ENCODE measurements at regions not wholly inside any gene's neighbourhood (a gene's known extent, or its start where the extent isn't known, plus 50 kb on each side); places are given as distances from the start of the nearest gene placed in this dataset.

DNA sequence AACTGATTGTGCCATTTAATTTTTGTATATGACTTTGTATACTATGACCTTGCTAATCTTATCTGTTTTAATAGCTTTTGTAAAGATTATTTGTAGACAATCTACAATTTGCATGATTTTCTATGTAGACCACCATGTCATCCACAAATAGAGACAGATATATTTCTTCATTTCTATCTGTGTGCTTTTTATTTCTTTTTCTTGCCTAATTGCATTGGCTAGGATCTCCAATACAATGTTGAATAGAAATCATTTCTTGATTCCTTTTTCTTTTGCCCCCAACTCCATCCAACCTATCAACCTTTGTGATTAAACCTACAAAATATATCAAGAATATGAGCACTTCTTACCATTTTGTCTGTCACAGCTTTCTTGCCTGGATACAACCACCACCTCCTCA, 232.6 kb upstream of the POU3F1 start:
- no peaks in the 10 kb centered on the region for H4K20me1 ChIP-seq (ENCODE audit: low read depth, low read length)
- H3K27me3 ChIP-seq (ENCODE audit: low read length), result no peaks in the 10 kb centered on the region
- H3K4me2 ChIP-seq (ENCODE audit: low read depth, low read length, poor library complexity, severe bottlenecking), result no peak overlapping the region
- H2AFZ ChIP-seq (ENCODE audit: low read depth, low read length, severe bottlenecking), result no peak overlapping the region
- no peaks in the 10 kb centered on the region for H3K36me3 ChIP-seq (ENCODE audit: low read length)
- TF ChIP-seq EZH2phosphoT487 (conservative IDR thresholded peaks at IDR 0.05; ENCODE audit: low read length) (no peak), CTCF (IDR thresholded peaks at IDR 0.05; ENCODE audit: insufficient read depth, low read length, poor library complexity, severe bottlenecking) (no peak)
- H3K4me3 ChIP-seq (ENCODE audit: insufficient read depth, low read length, poor library complexity, severe bottlenecking), result no peak overlapping the region
- peaks cover 12% of the 10 kb centered on the region; the same call in 1 of the 2 replicates for H3K9me3 ChIP-seq (ENCODE audit: insufficient read depth, low read length)
- no peaks in the 10 kb centered on the region for H3F3A ChIP-seq (ENCODE audit: insufficient read depth)
- H3K79me2 ChIP-seq (ENCODE audit: insufficient read depth, low read length), result no peaks in the 10 kb centered on the region
- no peak overlapping the region for H3K27ac ChIP-seq (ENCODE audit: low read depth, low read length)
- no peak overlapping the region for H3K9ac ChIP-seq (ENCODE audit: low read length)
- no peaks in the 10 kb centered on the region for H3K9me2 ChIP-seq (replicated peaks; ENCODE audit: insufficient read depth, low read length)

DNA sequence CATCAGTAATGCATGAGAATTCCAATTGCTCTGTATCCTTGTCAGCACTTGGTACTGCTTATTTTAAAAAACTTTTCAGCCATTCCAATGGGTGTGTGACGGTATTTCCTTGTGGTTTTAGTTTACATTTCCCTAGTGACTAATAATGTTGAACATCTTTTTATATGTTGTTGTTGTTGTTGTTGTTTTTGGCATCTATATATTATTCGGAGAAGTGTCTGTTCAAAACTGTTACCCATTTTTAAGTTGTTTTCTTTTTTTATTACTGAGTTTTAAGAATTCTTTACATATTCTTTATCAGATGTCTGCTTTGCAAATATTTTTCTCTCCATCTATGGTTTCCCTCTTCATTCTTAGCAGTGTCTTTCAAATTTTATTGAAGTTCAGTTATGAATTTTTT, 231.1 kb upstream of the POU3F1 start:
- Histone ChIP-seq H2AFZ (ENCODE audit: low read depth, low read length, severe bottlenecking) (no peak overlapping the region), H3K9me2 (replicated peaks; ENCODE audit: insufficient read depth, low read length) (no peaks in the 10 kb centered on the region), H3K4me3 (ENCODE audit: insufficient read depth, low read length, poor library complexity, severe bottlenecking) (no peak overlapping the region), H3K9ac (ENCODE audit: low read length) (no peak overlapping the region), H3K79me2 (ENCODE audit: insufficient read depth, low read length) (no peaks in the 10 kb centered on the region), H3F3A (ENCODE audit: insufficient read depth) (no peaks in the 10 kb centered on the region), H3K9me3 (ENCODE audit: insufficient read depth, low read length) (peaks cover 12% of the 10 kb centered on the region; the same call in 1 of the 2 replicates), H3K27me3 (ENCODE audit: low read length) (no peaks in the 10 kb centered on the region), H3K4me2 (ENCODE audit: low read depth, low read length, poor library complexity, severe bottlenecking) (no peak overlapping the region), H3K27ac (ENCODE audit: low read depth, low read length) (no peak overlapping the region), H4K20me1 (ENCODE audit: low read depth, low read length) (no peaks in the 10 kb centered on the region), H3K36me3 (ENCODE audit: low read length) (no peaks in the 10 kb centered on the region)
- TF ChIP-seq EZH2phosphoT487 (conservative IDR thresholded peaks at IDR 0.05; ENCODE audit: low read length) (no peak), CTCF (IDR thresholded peaks at IDR 0.05; ENCODE audit: insufficient read depth, low read length, poor library complexity, severe bottlenecking) (no peak)

DNA sequence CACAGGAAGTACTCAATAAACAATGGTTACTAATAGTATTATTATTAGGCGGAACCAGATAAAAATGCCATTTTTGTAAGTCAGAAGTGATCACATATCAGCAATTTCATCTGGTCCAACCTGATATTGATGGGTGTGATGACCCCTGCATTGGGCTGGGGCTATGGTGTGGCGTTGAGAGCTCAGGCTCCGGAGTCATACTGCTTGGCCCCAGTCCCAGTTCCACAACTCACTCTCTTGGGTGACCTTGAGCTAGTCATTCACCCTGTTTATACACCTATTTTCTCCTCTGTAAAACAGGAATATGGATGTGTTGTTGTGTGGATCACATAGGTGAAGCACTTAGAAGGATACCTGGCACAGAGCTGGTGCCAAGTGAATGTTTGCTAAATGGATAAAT, 229.4 kb upstream of the POU3F1 start:
- Histone ChIP-seq H3K9ac (ENCODE audit: low read length) (no peak overlapping the region), H3K79me2 (ENCODE audit: insufficient read depth, low read length) (no peaks in the 10 kb centered on the region), H2AFZ (ENCODE audit: low read depth, low read length, severe bottlenecking) (no peak overlapping the region), H3K9me3 (ENCODE audit: insufficient read depth, low read length) (peaks cover 12% of the 10 kb centered on the region; the same call in 1 of the 2 replicates), H3K9me2 (replicated peaks; ENCODE audit: insufficient read depth, low read length) (no peaks in the 10 kb centered on the region), H3K27me3 (ENCODE audit: low read length) (no peaks in the 10 kb centered on the region), H4K20me1 (ENCODE audit: low read depth, low read length) (no peaks in the 10 kb centered on the region), H3K36me3 (ENCODE audit: low read length) (no peaks in the 10 kb centered on the region), H3K27ac (ENCODE audit: low read depth, low read length) (no peak overlapping the region), H3K4me2 (ENCODE audit: low read depth, low read length, poor library complexity, severe bottlenecking) (no peak overlapping the region), H3F3A (ENCODE audit: insufficient read depth) (no peaks in the 10 kb centered on the region), H3K4me3 (ENCODE audit: insufficient read depth, low read length, poor library complexity, severe bottlenecking) (no peak overlapping the region)
- TF ChIP-seq CTCF (IDR thresholded peaks at IDR 0.05; ENCODE audit: insufficient read depth, low read length, poor library complexity, severe bottlenecking) (no peak), EZH2phosphoT487 (conservative IDR thresholded peaks at IDR 0.05; ENCODE audit: low read length) (no peak)
